Skeletal muscle tissue (tissue), 3 donors: ENCODE measurements at regions not wholly inside any gene's neighbourhood (a gene's known extent, or its start where the extent isn't known, plus 50 kb on each side); places are given as distances from the start of the nearest gene placed in this dataset.

Source experiments
- H3K27ac ChIP-seq: one replicate; pipeline ENCODE4 v1.7.0; 2013; ENCODE audit warnings: mild to moderate bottlenecking, low read depth, low read length, inconsistent platforms
- H3K27me3 ChIP-seq, 3 donors: one replicate each; pipeline ENCODE4 v1.7.0; 2013; ENCODE audit warnings: low read length in 3 of 3; ENCODE audit not compliant: control insufficient read depth in 3 of 3, insufficient read depth in 3 of 3
- H3K36me3 ChIP-seq, 3 donors: one replicate each; pipeline ENCODE4 v1.7.0; 2013; ENCODE audit warnings: low read length in 3 of 3; ENCODE audit not compliant: control insufficient read depth in 3 of 3, insufficient read depth in 3 of 3
- H3K4me1 ChIP-seq, 3 donors: one replicate each; pipeline ENCODE4 v1.7.0; 2013; ENCODE audit warnings: low read length in 3 of 3, mild to moderate bottlenecking in 3 of 3; ENCODE audit not compliant: control insufficient read depth in 3 of 3, insufficient read depth in 3 of 3
- H3K4me3 ChIP-seq, 3 donors: one replicate each; pipeline ENCODE4 v1.7.0; 2013; ENCODE audit warnings: low read length in 3 of 3
- H3K9ac ChIP-seq, 3 donors: one replicate each; pipeline ENCODE4 v1.7.0; 2013; ENCODE audit warnings: low read length in 3 of 3, mild to moderate bottlenecking in 3 of 3, moderate library complexity in 2 of 3, low read depth in 1 of 3
- H3K9me3 ChIP-seq, 3 donors: one replicate each; pipeline ENCODE4 v1.7.0; 2013; ENCODE audit warnings: low read length in 3 of 3; ENCODE audit not compliant: control insufficient read depth in 3 of 3
- donor health status: Osteomylitis.

GRCh38 chr2:237193436-237193835, 107.7 kb downstream of the COPS8 start:
- Histone ChIP-seq H3K4me1 (peaks cover 0 to 16% (median 9%) of the 10 kb centered on the region in 3 donors), H3K27me3 (peaks cover 0 to 5% (median 0%) of the 10 kb centered on the region in 3 donors), H3K9me3 (no peaks in the 10 kb centered on the region)

GRCh38 chr2:237194081-237194480, 108.4 kb downstream of the COPS8 start:
- no peaks in the 10 kb centered on the region for H3K9me3 ChIP-seq
- H3K36me3 ChIP-seq, result no peaks in the 10 kb centered on the region
- H3K4me3 ChIP-seq, result no peak overlapping the region
- peaks cover 0 to 5% (median 0%) of the 10 kb centered on the region in 3 donors for H3K27me3 ChIP-seq
- H3K27ac ChIP-seq, result no peak overlapping the region
- H3K4me1 ChIP-seq, result peaks cover 0 to 16% (median 9%) of the 10 kb centered on the region in 3 donors
- H3K9ac ChIP-seq, result no peak overlapping the region

More at GRCh38 chr2:237193436-237193835, 107.7 kb downstream of the COPS8 start:
- H3K36me3 ChIP-seq, result no peaks in the 10 kb centered on the region
- no peak overlapping the region for H3K9ac ChIP-seq
- H3K4me3 ChIP-seq, result no peak overlapping the region
- no peak overlapping the region for H3K27ac ChIP-seq

DNA sequence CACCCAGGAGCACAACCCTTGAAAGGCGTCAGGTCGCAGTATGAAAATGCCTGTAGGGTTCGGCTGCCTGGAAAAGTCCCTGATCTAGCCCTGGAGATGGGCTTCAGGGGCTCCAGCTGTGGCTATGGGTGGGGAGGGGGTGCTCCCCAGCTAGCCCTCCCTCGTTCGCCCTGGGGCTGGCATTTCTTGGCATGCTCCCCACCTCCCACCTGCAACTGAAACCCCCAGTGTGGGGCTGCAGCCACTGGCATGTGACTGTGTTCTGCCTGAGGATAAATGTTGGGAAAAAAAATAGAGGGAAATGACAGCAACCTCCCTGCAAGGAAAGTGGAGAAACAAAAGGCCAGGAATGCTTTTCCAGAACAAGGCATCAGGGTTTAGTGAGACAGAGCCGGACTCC, 109.2 kb downstream of the COPS8 start:
- no peak overlapping the region for H3K9ac ChIP-seq
- peaks cover 0 to 5% (median 0%) of the 10 kb centered on the region in 3 donors for H3K27me3 ChIP-seq
- no peaks in the 10 kb centered on the region for H3K9me3 ChIP-seq
- no peaks in the 10 kb centered on the region for H3K36me3 ChIP-seq
- H3K4me1 ChIP-seq, result peaks cover 4 to 22% (median 9%) of the 10 kb centered on the region in 3 donors
- H3K4me3 ChIP-seq, result no peak overlapping the region
- H3K27ac ChIP-seq, result no peak overlapping the region

DNA sequence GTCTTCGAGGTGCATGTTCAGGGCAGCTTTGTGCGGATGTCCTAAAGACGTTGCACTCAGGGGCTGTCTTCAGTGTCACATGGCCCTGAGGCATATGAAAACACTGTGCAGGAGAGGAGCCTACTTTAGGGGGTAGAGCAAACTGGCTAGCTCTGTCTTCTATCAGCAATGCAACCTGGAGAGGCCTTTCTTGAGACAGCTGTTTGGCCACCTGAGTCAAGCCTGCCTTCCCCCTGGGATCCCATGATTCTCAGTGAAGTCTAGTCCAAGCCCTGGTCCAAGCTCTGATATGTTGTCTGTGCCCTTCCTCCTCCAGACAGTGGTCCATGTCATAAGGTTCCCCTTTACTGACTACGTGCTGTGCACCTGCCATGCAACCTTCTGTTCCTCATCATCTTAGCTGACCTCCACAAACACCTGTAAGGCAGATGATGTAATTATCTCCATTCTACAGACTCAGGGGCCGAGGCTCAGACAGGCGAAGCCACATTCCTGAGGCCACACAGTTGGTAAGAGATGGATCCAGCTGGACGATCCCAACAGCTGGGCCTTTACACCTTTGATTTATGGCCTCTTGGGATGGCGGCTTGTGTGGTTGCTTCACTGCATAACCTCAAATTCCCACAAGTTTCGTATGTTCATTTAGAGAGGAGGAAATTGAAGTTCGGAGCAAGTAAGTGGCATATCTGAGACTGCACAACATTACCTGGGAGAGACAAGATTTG, 109.9 kb downstream of the COPS8 start:
- Histone ChIP-seq H3K4me1 (peaks cover 4 to 20% (median 9%) of the 10 kb centered on the region in 3 donors), H3K36me3 (no peaks in the 10 kb centered on the region), H3K4me3 (no peak overlapping the region), H3K27ac (no peak overlapping the region), H3K9ac (no peak overlapping the region), H3K9me3 (no peaks in the 10 kb centered on the region), H3K27me3 (peaks cover 0 to 5% (median 0%) of the 10 kb centered on the region in 3 donors)

GRCh38 chr2:237196409-237196808, 110.7 kb downstream of the COPS8 start:
- Histone ChIP-seq H3K27ac (no peak overlapping the region), H3K27me3 (peaks cover 0 to 5% (median 0%) of the 10 kb centered on the region in 3 donors), H3K4me1 (peaks cover 4 to 19% (median 9%) of the 10 kb centered on the region in 3 donors), H3K9ac (no peak overlapping the region), H3K9me3 (no peaks in the 10 kb centered on the region), H3K4me3 (no peak overlapping the region), H3K36me3 (no peaks in the 10 kb centered on the region)

DNA sequence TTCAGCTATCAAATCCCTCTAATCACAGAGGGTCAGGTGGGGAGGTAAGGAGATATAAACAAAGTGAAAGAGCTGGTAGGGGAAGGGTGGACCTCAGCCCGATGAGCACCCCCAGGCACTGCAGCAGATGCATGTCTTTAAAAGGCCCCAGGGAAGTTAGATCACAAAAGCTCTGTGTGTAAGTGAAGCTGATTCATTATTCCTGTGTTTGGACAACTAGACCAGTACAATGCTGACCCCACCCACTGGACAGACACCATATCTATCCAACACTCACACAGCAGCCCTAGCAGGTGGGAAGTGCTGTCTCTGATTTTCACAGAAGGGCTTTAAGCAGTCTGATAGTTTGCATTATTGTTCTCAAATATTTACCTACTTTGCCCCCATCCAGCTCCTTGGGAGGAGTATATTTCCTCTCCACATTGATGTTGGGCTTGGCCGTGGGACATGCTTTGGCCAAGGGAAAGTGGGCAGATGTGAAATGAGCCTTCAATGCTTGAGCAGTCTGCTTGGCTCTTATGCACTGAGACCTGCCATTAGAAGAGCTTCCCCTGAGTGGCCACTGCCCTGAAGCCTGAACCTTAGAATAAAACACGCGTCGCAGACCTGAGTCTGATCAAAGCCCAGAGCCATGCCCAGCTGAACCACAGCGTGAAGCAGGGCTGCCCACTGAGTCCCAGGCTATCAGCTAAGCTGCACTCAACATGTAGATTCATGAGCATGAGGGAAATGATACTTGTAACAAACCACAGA, 111.4 kb downstream of the COPS8 start:
- Histone ChIP-seq H3K4me1 (peaks cover 4 to 20% (median 9%) of the 10 kb centered on the region in 3 donors), H3K9me3 (no peaks in the 10 kb centered on the region), H3K27ac (no peak overlapping the region), H3K4me3 (no peak overlapping the region), H3K9ac (no peak overlapping the region), H3K36me3 (no peaks in the 10 kb centered on the region), H3K27me3 (peaks cover 0 to 5% (median 0%) of the 10 kb centered on the region in 3 donors)

DNA sequence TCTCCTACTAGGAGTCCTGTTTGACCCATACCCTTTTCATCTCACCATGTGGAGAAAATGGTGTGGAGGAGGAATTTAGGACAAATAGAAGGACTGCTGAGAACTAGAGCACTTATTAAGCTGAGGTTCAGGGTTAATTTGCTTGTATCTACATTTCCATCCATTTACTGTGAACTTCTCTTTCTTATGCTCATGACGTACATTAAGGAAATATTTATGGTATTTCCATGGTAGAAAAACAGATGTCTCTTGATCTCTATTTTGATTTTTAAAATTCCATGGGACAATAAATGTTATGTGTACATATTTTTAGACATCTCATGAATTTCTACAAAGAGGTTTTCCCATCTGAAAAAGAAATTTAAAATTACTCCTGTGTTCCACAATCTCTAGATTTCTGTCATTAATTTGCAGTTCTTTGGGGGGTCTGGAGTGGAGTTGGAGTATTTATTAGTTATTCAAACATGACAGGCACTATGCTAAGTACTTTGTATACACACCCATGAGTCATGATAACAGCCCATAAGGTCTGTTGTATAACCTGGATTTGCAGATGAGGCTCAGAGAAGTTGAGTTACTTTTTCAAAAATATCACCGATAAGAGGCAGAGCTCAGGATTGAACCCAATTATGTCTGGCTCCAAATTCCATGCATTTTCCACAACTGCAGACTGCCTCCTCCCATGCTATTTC, 112.6 kb downstream of the COPS8 start:
- H3K27ac ChIP-seq, result no peak overlapping the region

GRCh38 chr2:237199082-237199481, 113.4 kb downstream of the COPS8 start:
- H3K27me3 ChIP-seq, result peaks cover 0 to under 1% (median 0%) of the 10 kb centered on the region in 3 donors
- no peak overlapping the region for H3K9ac ChIP-seq
- no peaks in the 10 kb centered on the region for H3K9me3 ChIP-seq
- H3K36me3 ChIP-seq, result no peaks in the 10 kb centered on the region
- peaks cover 7 to 29% (median 11%) of the 10 kb centered on the region in 3 donors for H3K4me1 ChIP-seq
- H3K4me3 ChIP-seq, result no peak overlapping the region
- no peak overlapping the region for H3K27ac ChIP-seq

More for the DNA sequence above, 112.6 kb downstream of the COPS8 start:
- no peak overlapping the region for H3K4me3 ChIP-seq
- no peaks in the 10 kb centered on the region for H3K9me3 ChIP-seq
- peaks cover 0 to 3% (median 0%) of the 10 kb centered on the region in 3 donors for H3K27me3 ChIP-seq
- peaks cover 7 to 27% (median 11%) of the 10 kb centered on the region in 3 donors for H3K4me1 ChIP-seq
- no peak overlapping the region for H3K9ac ChIP-seq
- no peaks in the 10 kb centered on the region for H3K36me3 ChIP-seq

GRCh38 chr2:237199577-237199976, 113.9 kb downstream of the COPS8 start:
- H3K4me3 ChIP-seq, result no peak overlapping the region
- peaks cover 0 to 3% (median under 1%) of the 10 kb centered on the region in 3 donors for H3K27me3 ChIP-seq
- no peaks in the 10 kb centered on the region for H3K9me3 ChIP-seq
- H3K9ac ChIP-seq, result no peak overlapping the region
- H3K36me3 ChIP-seq, result no peaks in the 10 kb centered on the region
- no peak overlapping the region for H3K27ac ChIP-seq
- H3K4me1 ChIP-seq, result peaks cover 7 to 30% (median 12%) of the 10 kb centered on the region in 3 donors
